G401.6 (cell line): ENCODE measurements at regions not wholly inside any gene's neighbourhood (a gene's known extent, or its start where the extent isn't known, plus 50 kb on each side); places are given as distances from the start of the nearest gene placed in this dataset.

Experiments used
- FAIRE-seq: peaks from 2 replicates; lab custom pipeline; 2012; peaks lifted over from hg19 to GRCh38; lab: Jason Lieb, UNC

GRCh38 chr13:100940658-100941057 is 266.1 kb upstream of the TMTC4 start:
- no peak for FAIRE-seq

- FAIRE-seq = peak; percentile 93
These were observed 259.2 kb upstream of the TMTC4 start for GRCh38 chr13:100933841-100934240.

- no peak for FAIRE-seq
These were observed 248.0 kb upstream of the TMTC4 start for GRCh38 chr13:100922599-100922998.

- FAIRE-seq = no peak
These were observed 246.5 kb upstream of the TMTC4 start for GRCh38 chr13:100921139-100921538.

GRCh38 chr13:100917011-100917410 is 242.4 kb upstream of the TMTC4 start:
- no peak for FAIRE-seq

GRCh38 chr13:100913143-100913542 is 238.5 kb upstream of the TMTC4 start:
- FAIRE-seq = no peak

- FAIRE-seq = no peak
These were observed 229.8 kb upstream of the TMTC4 start for GRCh38 chr13:100904293-100904976.

GRCh38 chr13:100899720-100900316 is 225.2 kb upstream of the TMTC4 start:
- FAIRE-seq = no peak

GRCh38 chr13:100898431-100898830 is 223.8 kb upstream of the TMTC4 start:
- FAIRE-seq = no peak

- FAIRE-seq = no peak
These were observed 221.1 kb upstream of the TMTC4 start for GRCh38 chr13:100895651-100896050.

GRCh38 chr13:100892981-100893380 is 218.4 kb upstream of the TMTC4 start:
- FAIRE-seq = no peak

- no peak for FAIRE-seq
These were observed 216.1 kb upstream of the TMTC4 start for GRCh38 chr13:100890645-100891044.

GRCh38 chr13:100887729-100888151 is 213.1 kb upstream of the TMTC4 start:
- no peak for FAIRE-seq

GRCh38 chr13:100883453-100883852 is 208.9 kb upstream of the TMTC4 start:
- no peak for FAIRE-seq

- FAIRE-seq = no peak
These were observed 206.8 kb upstream of the TMTC4 start for GRCh38 chr13:100881291-100881864.

- no peak for FAIRE-seq
These were observed 205.6 kb upstream of the TMTC4 start for GRCh38 chr13:100880166-100880565.

GRCh38 chr13:100879255-100879654 is 204.7 kb upstream of the TMTC4 start:
- FAIRE-seq = no peak

- no peak for FAIRE-seq
These were observed 201.4 kb upstream of the TMTC4 start for GRCh38 chr13:100876044-100876403.

GRCh38 chr13:100875392-100876043 is 200.9 kb upstream of the TMTC4 start:
- no peak for FAIRE-seq

- no peak for FAIRE-seq
These were observed 198.2 kb upstream of the TMTC4 start for GRCh38 chr13:100872761-100873160.

GRCh38 chr13:100870898-100871297 is 196.3 kb upstream of the TMTC4 start:
- FAIRE-seq = no peak

- no peak for FAIRE-seq
These were observed 186.3 kb upstream of the TMTC4 start for GRCh38 chr13:100860866-100861265.

- FAIRE-seq = no peak
These were observed 185.3 kb upstream of the TMTC4 start for GRCh38 chr13:100859861-100860260.
